Esophagus squamous epithelium (tissue), 5 donors: ENCODE measurements at regions not wholly inside any gene's neighbourhood (a gene's known extent, or its start where the extent isn't known, plus 50 kb on each side); places are given as distances from the start of the nearest gene placed in this dataset.

Experiments
- DNase-seq: peaks from one replicate; lab custom pipeline; 2025; lab: John Stamatoyannopoulos, UW
- H3K27ac ChIP-seq, 4 donors: fragments of 200-600 bp; sonication (generic); one replicate each; pipeline ENCODE4 v1.5.1; 2016 to 2019; ENCODE audit warnings: mild to moderate bottlenecking in 1 of 4
- H3K27me3 ChIP-seq, 4 donors: fragments of 200-600 bp; sonication (generic); 1 replicate in 3 of 4; 2 replicates in 1 of 4; pipeline versions ENCODE4 v1.5.1 to v1.6.0; 2017 to 2021; ENCODE audit warnings: antibody characterized with exemption in 1 of 4
- H3K36me3 ChIP-seq, 3 donors: fragments of 200-600 bp; sonication (generic); one replicate each; pipeline ENCODE4 v1.5.1; 2016 to 2019
- H3K4me1 ChIP-seq, 3 donors: fragments of 200-600 bp; sonication (generic); one replicate each; pipeline ENCODE4 v1.5.1; 2017 to 2019
- H3K4me3 ChIP-seq, 4 donors: fragments of 200-600 bp; sonication (generic); 1 replicate in 3 of 4; 2 replicates in 1 of 4; pipeline ENCODE4 v1.5.1; 2016 to 2019; ENCODE audit warnings: mild to moderate bottlenecking in 2 of 4, moderate library complexity in 1 of 4
- H3K9me3 ChIP-seq, 3 donors: fragments of 200-600 bp; sonication (generic); one replicate each; pipeline ENCODE4 v1.5.1; 2016 to 2019
- CTCF ChIP-seq, 6 experiments: fragments of 450-650 bp in 4 of 6; fragments of 200-600 bp in 2 of 6; sonication (generic) in 2 of 6; IDR thresholded peaks; one replicate each; pipeline ENCODE4 v1.5.1; 2016 to 2019; ENCODE audit warnings: antibody characterized with exemption in 6 of 6, mild to moderate bottlenecking in 4 of 6, moderate library complexity in 4 of 6
- POLR2A ChIP-seq, 4 donors: fragments of 450-650 bp; IDR thresholded peaks; one replicate each; pipeline ENCODE4 v1.6.1; 2017; ENCODE audit warnings: antibody characterized with exemption in 4 of 4, mild to moderate bottlenecking in 4 of 4, moderate library complexity in 3 of 4
- WGBS, 2 donors: methylation state at CpG; one replicate each; pipeline ENCODE4 v1.1.5; 2018; 5-methylcytosine and 5-hydroxymethylcytosine counted together
- intact Hi-C: fragments of 100-400 bp; cut with DNase I; formaldehyde crosslinking; loops from one replicate; pipeline ENCODE4 v1.15.0; 2022
- donor health status: DM: yes; HTN: yes; CAD: no.

GRCh38 chr12:84676787-84677186 lies 235.8 kb downstream of the SLC6A15 start:
- Histone ChIP-seq H3K27ac (no peak overlapping the region), H3K36me3 (no peaks in the 10 kb centered on the region), H3K4me3 (no peak overlapping the region), H3K4me1 (no peaks in the 10 kb centered on the region), H3K27me3 (no peaks in the 10 kb centered on the region), H3K9me3 (no peaks in the 10 kb centered on the region)
- DNase-seq = no peak
- intact Hi-C loops = no loop called here
- TF ChIP-seq CTCF (IDR thresholded peaks at IDR 0.05) (no peak), POLR2A (IDR thresholded peaks at IDR 0.05) (no peak)

GRCh38 chr12:84661786-84662185 lies 250.8 kb downstream of the SLC6A15 start:
- Histone ChIP-seq H3K27ac (no peak overlapping the region), H3K4me1 (no peaks in the 10 kb centered on the region), H3K36me3 (no peaks in the 10 kb centered on the region), H3K4me3 (no peak overlapping the region), H3K27me3 (no peaks in the 10 kb centered on the region), H3K9me3 (no peaks in the 10 kb centered on the region)
- no peak for TF ChIP-seq POLR2A (IDR thresholded peaks at IDR 0.05)
- intact Hi-C loops = no loop called here
- no peak for DNase-seq

- no peaks in the 10 kb centered on the region for H3K4me1 ChIP-seq
- no peaks in the 10 kb centered on the region for H3K9me3 ChIP-seq
- WGBS, 2 donors = 17 to 65% methylated on average over 1 of the region's 1 CpG
- DNase-seq = no peak
- H3K36me3 ChIP-seq = no peaks in the 10 kb centered on the region
- intact Hi-C loops = no loop called here
- no peaks in the 10 kb centered on the region for H3K27me3 ChIP-seq
- H3K4me3 ChIP-seq = no peak overlapping the region
- no peak overlapping the region for H3K27ac ChIP-seq
- TF ChIP-seq POLR2A (IDR thresholded peaks at IDR 0.05) = no peak
- TF ChIP-seq CTCF (IDR thresholded peaks at IDR 0.05) = no peak
These were observed 252.5 kb downstream of the SLC6A15 start for GRCh38 chr12:84660139-84660538.

GRCh38 chr12:84658877-84659276 lies 253.7 kb downstream of the SLC6A15 start:
- Histone ChIP-seq H3K9me3 (no peaks in the 10 kb centered on the region), H3K27ac (no peak overlapping the region), H3K36me3 (no peaks in the 10 kb centered on the region), H3K4me3 (no peak overlapping the region), H3K27me3 (no peaks in the 10 kb centered on the region), H3K4me1 (no peaks in the 10 kb centered on the region)
- WGBS, 2 donors = 61 to 63% methylated on average over 2 of the region's 2 CpGs
- TF ChIP-seq CTCF (IDR thresholded peaks at IDR 0.05) (no peak), POLR2A (IDR thresholded peaks at IDR 0.05) (no peak)
- DNase-seq = no peak
- intact Hi-C loops = no loop called here

- intact Hi-C loops = no loop called here
- no peaks in the 10 kb centered on the region for H3K9me3 ChIP-seq
These were observed 255.9 kb downstream of the SLC6A15 start for GRCh38 chr12:84656705-84657104.

More at GRCh38 chr12:84656705-84657104, 255.9 kb downstream of the SLC6A15 start:
- Histone ChIP-seq H3K4me3 (no peak overlapping the region), H3K36me3 (no peaks in the 10 kb centered on the region), H3K27ac (no peak overlapping the region), H3K27me3 (no peaks in the 10 kb centered on the region), H3K4me1 (no peaks in the 10 kb centered on the region)
- WGBS, 2 donors = 40 to 42% methylated on average over 3 of the region's 3 CpGs
- no peak for DNase-seq
- TF ChIP-seq CTCF (IDR thresholded peaks at IDR 0.05) = no peak
- no peak for TF ChIP-seq POLR2A (IDR thresholded peaks at IDR 0.05)
